UCSD-AML1 (cell line): ENCODE measurements at regions not wholly inside any gene's neighbourhood (a gene's known extent, or its start where the extent isn't known, plus 50 kb on each side); places are given as distances from the start of the nearest gene placed in this dataset.
A peak's percentile ranks its signal among the peaks of the same experiment; 100 is the strongest.

ENCODE experiments used
- DNase-seq: peaks from one replicate; lab custom pipeline; 2025; ENCODE audit not compliant: unreplicated experiment; lab: John Stamatoyannopoulos, UW

GRCh38 chr6:2381872-2382661, 136.7 kb upstream of the GMDS start:
- no peak for DNase-seq

- DNase-seq, result no peak
Measured at GRCh38 chr6:2378891-2379652, 133.7 kb upstream of the GMDS start.

GRCh38 chr6:2378046-2378657, 132.7 kb upstream of the GMDS start:
- DNase-seq, result no peak

GRCh38 chr6:2376429-2377355, 131.3 kb upstream of the GMDS start:
- no peak for DNase-seq

GRCh38 chr6:2375443-2375842, 130.0 kb upstream of the GMDS start:
- no peak for DNase-seq

- no peak for DNase-seq
Measured at GRCh38 chr6:2369606-2370005, 124.2 kb upstream of the GMDS start.

- DNase-seq, result no peak
Measured at GRCh38 chr6:2363211-2363610, 117.8 kb upstream of the GMDS start.

GRCh38 chr6:2361195-2361594, 115.8 kb upstream of the GMDS start:
- no peak for DNase-seq

- no peak for DNase-seq
Measured at GRCh38 chr6:2360716-2361115, 115.3 kb upstream of the GMDS start.

- DNase-seq, result no peak
Measured at GRCh38 chr6:2360126-2360525, 114.7 kb upstream of the GMDS start.

GRCh38 chr6:2355150-2355549, 109.7 kb upstream of the GMDS start:
- DNase-seq, result no peak

- no peak for DNase-seq
Measured at GRCh38 chr6:2354138-2354491, 108.7 kb upstream of the GMDS start.

- peak; percentile 43 for DNase-seq
Measured at GRCh38 chr6:2353412-2354137, 108.2 kb upstream of the GMDS start.

GRCh38 chr6:2351807-2352431, 106.5 kb upstream of the GMDS start:
- no peak for DNase-seq

GRCh38 chr6:2351090-2351489, 105.7 kb upstream of the GMDS start:
- DNase-seq, result no peak

GRCh38 chr6:2346078-2346477, 100.7 kb upstream of the GMDS start:
- DNase-seq, result no peak

- no peak for DNase-seq
Measured at GRCh38 chr6:2344319-2344905, 99.0 kb upstream of the GMDS start.

- DNase-seq, result no peak
Measured at GRCh38 chr6:2327591-2327990, 82.2 kb upstream of the GMDS start.

- DNase-seq, result no peak
Measured at GRCh38 chr6:2324166-2324953, 79.0 kb upstream of the GMDS start.
